Posterior vena cava (tissue), 2 donors: ENCODE measurements at regions not wholly inside any gene's neighbourhood (a gene's known extent, or its start where the extent isn't known, plus 50 kb on each side); places are given as distances from the start of the nearest gene placed in this dataset.

Experiments used
- DNase-seq: peaks from one replicate; pipeline ENCODE4 v3.0.0-alpha.2; 2020; ENCODE audit warnings: low spot score
- intact Hi-C, 2 donors: fragments of 100-400 bp; cut with DNase I; formaldehyde crosslinking; loops; one replicate each; pipeline versions ENCODE4 v1.14.1 to v1.14.2; 2022 to 2023
- donor health status: DM: yes; HTN: yes; CAD: no.
- donor health status: DM: yes; HTN: yes; CAD: no.

- intact Hi-C loops = no loop called here
Observed at GRCh38 chr1:62370594-62370993, 51.4 kb upstream of the KANK4 start.

GRCh38 chr1:62371375-62371774, 52.1 kb upstream of the KANK4 start:
- no peak for DNase-seq
- intact Hi-C loops = no loop called here

More at GRCh38 chr1:62370594-62370993, 51.4 kb upstream of the KANK4 start:
- DNase-seq = peak; percentile 25

- intact Hi-C loops = no loop called here
- no peak for DNase-seq
Observed at GRCh38 chr1:62373221-62373620, 54.0 kb upstream of the KANK4 start.

GRCh38 chr1:62377043-62377562, 57.9 kb upstream of the KANK4 start:
- intact Hi-C loops = no loop called here
- no peak for DNase-seq

GRCh38 chr1:62380181-62380580, 56.7 kb upstream of the USP1 start:
- intact Hi-C loops = no loop called here

GRCh38 chr1:62381831-62382657, 54.8 kb upstream of the USP1 start:
- no peak for DNase-seq
- intact Hi-C loops = no loop called here

More at GRCh38 chr1:62380181-62380580, 56.7 kb upstream of the USP1 start:
- no peak for DNase-seq

GRCh38 chr1:62382658-62382955, 54.2 kb upstream of the USP1 start:
- DNase-seq = no peak
- intact Hi-C loops = no loop called here

- DNase-seq = no peak
- intact Hi-C loops = no loop called here
Observed at GRCh38 chr1:62384276-62385005, 52.4 kb upstream of the USP1 start.

- DNase-seq = no peak
- intact Hi-C loops = no loop called here
Observed at GRCh38 chr1:62385923-62386322, 50.9 kb upstream of the USP1 start.

- no peak for DNase-seq
- intact Hi-C loops = no loop called here
Observed at GRCh38 chr1:62386351-62387121, 50.3 kb upstream of the USP1 start.
